Kidney (tissue), 13 donors: ENCODE measurements at regions not wholly inside any gene's neighbourhood (a gene's known extent, or its start where the extent isn't known, plus 50 kb on each side); places are given as distances from the start of the nearest gene placed in this dataset.

Source experiments
- DNase-seq, 5 donors: peaks; one replicate each; pipeline ENCODE4 v3.0.0-alpha.2; 2013 to 2020
- FAIRE-seq: peaks from 2 replicates; lab custom pipeline; 2012; peaks lifted over from hg19 to GRCh38; lab: Jason Lieb, UNC
- H3K27ac ChIP-seq, 2 donors: one replicate each; pipeline ENCODE4 v1.7.0; 2013; ENCODE audit warnings: low read depth in 2 of 2, low read length in 2 of 2, inconsistent platforms in 1 of 2
- H3K27me3 ChIP-seq: one replicate; pipeline ENCODE4 v1.7.1; 2013; ENCODE audit warnings: low read length, inconsistent platforms; ENCODE audit not compliant: control insufficient read depth, insufficient read depth
- H3K36me3 ChIP-seq, 3 donors: one replicate each; pipeline versions ENCODE4 v1.7.0 to v1.7.1; 2013; ENCODE audit warnings: low read length in 3 of 3, control low read depth in 1 of 3, inconsistent platforms in 1 of 3; ENCODE audit not compliant: insufficient read depth in 3 of 3, control insufficient read depth in 2 of 3
- H3K4me1 ChIP-seq, 3 donors: one replicate each; pipeline versions ENCODE4 v1.7.0 to v1.7.1; 2013; ENCODE audit warnings: low read length in 3 of 3, inconsistent platforms in 1 of 3, low read depth in 1 of 3; ENCODE audit not compliant: control insufficient read depth in 2 of 3, insufficient read depth in 2 of 3
- H3K4me3 ChIP-seq, 3 donors: one replicate each; pipeline versions ENCODE4 v1.7.0 to v1.8.1; 2013; ENCODE audit warnings: low read length in 3 of 3, control low read depth in 1 of 3, inconsistent platforms in 1 of 3
- H3K9ac ChIP-seq, 3 donors: one replicate each; pipeline versions ENCODE4 v1.7.0 to v1.7.1; 2013; ENCODE audit warnings: low read length in 3 of 3, control low read depth in 1 of 3, inconsistent platforms in 1 of 3
- H3K9me3 ChIP-seq, 3 donors: one replicate each; pipeline versions ENCODE4 v1.7.0 to v1.7.1; 2013; ENCODE audit warnings: low read length in 3 of 3, control low read depth in 1 of 3, inconsistent platforms in 1 of 3; ENCODE audit not compliant: control insufficient read depth in 2 of 3, insufficient read depth in 1 of 3
- CTCF ChIP-seq: IDR thresholded peaks from 3 replicates; pipeline ENCODE4 v1.5.1; 2012; ENCODE audit warnings: mild to moderate bottlenecking, moderate library complexity, borderline replicate concordance; ENCODE audit not compliant: insufficient read depth; ENCODE audit errors: extremely low read depth
- intact Hi-C: fragments of 100-400 bp; cut with DNase I; formaldehyde crosslinking; loops from one replicate; pipeline ENCODE4 v1.11.1; 2022
- donor health status: control.
- donor health status: control.
- donor health status: control.
- donor health status: control.
- donor health status: control.
- donor health status: DM: yes; HTN: yes; CAD: no.
- donor health status: Normal renal cell carcinoma (clear cell type).

GRCh38 chr9:19624519-19624918, 164.3 kb downstream of the SLC24A2 start:
- Histone ChIP-seq H3K4me1 (no peaks in the 10 kb centered on the region), H3K27ac (no peak overlapping the region), H3K4me3 (no peak overlapping the region), H3K36me3 (no peaks in the 10 kb centered on the region), H3K9me3 (no peaks in the 10 kb centered on the region), H3K27me3 (no peaks in the 10 kb centered on the region), H3K9ac (no peak overlapping the region)
- DNase-seq (no peak), FAIRE-seq (no peak)
- intact Hi-C loops: no loop called here
- TF ChIP-seq CTCF: no peak

- Histone ChIP-seq H3K9me3 (no peaks in the 10 kb centered on the region), H3K4me3 (no peak overlapping the region), H3K9ac (no peak overlapping the region), H3K4me1 (no peaks in the 10 kb centered on the region), H3K27me3 (no peaks in the 10 kb centered on the region), H3K36me3 (no peaks in the 10 kb centered on the region), H3K27ac (no peak overlapping the region)
- DNase-seq: no peak
- no peak for TF ChIP-seq CTCF
- FAIRE-seq: no peak
- intact Hi-C loops: no loop called here
Observed at GRCh38 chr9:19623941-19624340, 164.9 kb downstream of the SLC24A2 start.

- Histone ChIP-seq H3K9me3 (no peaks in the 10 kb centered on the region), H3K9ac (no peak overlapping the region), H3K4me1 (no peaks in the 10 kb centered on the region), H3K4me3 (no peak overlapping the region), H3K27ac (no peak overlapping the region), H3K27me3 (no peaks in the 10 kb centered on the region), H3K36me3 (no peaks in the 10 kb centered on the region)
- TF ChIP-seq CTCF: no peak
- DNase-seq: no peak
- intact Hi-C loops: no loop called here
- no peak for FAIRE-seq
Observed at GRCh38 chr9:19620326-19620725, 168.5 kb downstream of the SLC24A2 start.

- H3K4me3 ChIP-seq: no peak overlapping the region
- FAIRE-seq (no peak), DNase-seq (no peak)
- no peak overlapping the region for H3K9ac ChIP-seq
- no peaks in the 10 kb centered on the region for H3K36me3 ChIP-seq
- no peaks in the 10 kb centered on the region for H3K4me1 ChIP-seq
- no peaks in the 10 kb centered on the region for H3K9me3 ChIP-seq
- intact Hi-C loops: no loop called here
- H3K27me3 ChIP-seq: no peaks in the 10 kb centered on the region
- H3K27ac ChIP-seq: no peak overlapping the region
- no peak for TF ChIP-seq CTCF
Observed at GRCh38 chr9:19619221-19619620, 169.6 kb downstream of the SLC24A2 start.
